ENCODE measurements at regions not wholly inside any gene's neighbourhood (a gene's known extent, or its start where the extent isn't known, plus 50 kb on each side); places are given as distances from the start of the nearest gene placed in this dataset.
A peak's percentile ranks its signal among the peaks of the same experiment; 100 is the strongest.

- no peaks in the 10 kb centered on the region for H3K36me3 Mint-ChIP-seq
- no peaks in the 10 kb centered on the region for H3K36me3 ChIP-seq
These were observed 225.1 kb downstream of the UACA start for GRCh38 chr15:70538278-70538677.

GRCh38 chr15:70535955-70536338 lies 227.4 kb downstream of the UACA start:
- Histone ChIP-seq H3K9ac (no peak overlapping the region), H4K20me1 (ENCODE audit: low read depth) (no peaks in the 10 kb centered on the region), H3K9me3 (ENCODE audit: low read depth) (no peaks in the 10 kb centered on the region), H3K36me3 (no peaks in the 10 kb centered on the region), H3K27ac (no peak overlapping the region), H2AFZ (replicated peaks) (no peak overlapping the region), H3K27me3 (no peaks in the 10 kb centered on the region), H3K4me1 (peaks cover 31% of the 10 kb centered on the region), H3F3A (ENCODE audit: low read depth) (peaks cover 3% of the 10 kb centered on the region), H3K4me3 (no peak overlapping the region), H3K79me2 (ENCODE audit: low read depth) (no peaks in the 10 kb centered on the region), H3K4me2 (peak overlapping the region; percentile 62)
- H3K27ac Mint-ChIP-seq: peak overlapping the region; percentile 88
- H3K9me3 Mint-ChIP-seq: no peaks in the 10 kb centered on the region
- peaks cover 4% of the 10 kb centered on the region for H3K27me3 Mint-ChIP-seq (ENCODE audit: insufficient read depth, low read depth)
- peaks cover 47% of the 10 kb centered on the region for H3K4me1 Mint-ChIP-seq
- DNase-seq (ENCODE audit: low spot score): no peak
- no peak for TF ChIP-seq EZH2 (IDR thresholded peaks at IDR 0.05)
- TF ChIP-seq, protein P1, sequence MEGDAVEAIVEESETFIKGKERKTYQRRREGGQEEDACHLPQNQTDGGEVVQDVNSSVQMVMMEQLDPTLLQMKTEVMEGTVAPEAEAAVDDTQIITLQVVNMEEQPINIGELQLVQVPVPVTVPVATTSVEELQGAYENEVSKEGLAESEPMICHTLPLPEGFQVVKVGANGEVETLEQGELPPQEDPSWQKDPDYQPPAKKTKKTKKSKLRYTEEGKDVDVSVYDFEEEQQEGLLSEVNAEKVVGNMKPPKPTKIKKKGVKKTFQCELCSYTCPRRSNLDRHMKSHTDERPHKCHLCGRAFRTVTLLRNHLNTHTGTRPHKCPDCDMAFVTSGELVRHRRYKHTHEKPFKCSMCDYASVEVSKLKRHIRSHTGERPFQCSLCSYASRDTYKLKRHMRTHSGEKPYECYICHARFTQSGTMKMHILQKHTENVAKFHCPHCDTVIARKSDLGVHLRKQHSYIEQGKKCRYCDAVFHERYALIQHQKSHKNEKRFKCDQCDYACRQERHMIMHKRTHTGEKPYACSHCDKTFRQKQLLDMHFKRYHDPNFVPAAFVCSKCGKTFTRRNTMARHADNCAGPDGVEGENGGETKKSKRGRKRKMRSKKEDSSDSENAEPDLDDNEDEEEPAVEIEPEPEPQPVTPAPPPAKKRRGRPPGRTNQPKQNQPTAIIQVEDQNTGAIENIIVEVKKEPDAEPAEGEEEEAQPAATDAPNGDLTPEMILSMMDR (IDR thresholded peaks at IDR 0.05): no peak
- TF ChIP-seq EZH2phosphoT487 (IDR thresholded peaks at IDR 0.05): no peak
- no peaks in the 10 kb centered on the region for H3K36me3 Mint-ChIP-seq
- H3K4me3 Mint-ChIP-seq: no peak overlapping the region

More at GRCh38 chr15:70538278-70538677, 225.1 kb downstream of the UACA start:
- Histone ChIP-seq H3K27me3 (no peaks in the 10 kb centered on the region), H3K79me2 (ENCODE audit: low read depth) (no peaks in the 10 kb centered on the region), H3K4me2 (no peak overlapping the region), H3K4me1 (peaks cover 42% of the 10 kb centered on the region), H3F3A (ENCODE audit: low read depth) (peaks cover 3% of the 10 kb centered on the region), H3K27ac (no peak overlapping the region), H3K9ac (no peak overlapping the region), H3K4me3 (no peak overlapping the region), H4K20me1 (ENCODE audit: low read depth) (no peaks in the 10 kb centered on the region), H3K9me3 (ENCODE audit: low read depth) (no peaks in the 10 kb centered on the region), H2AFZ (replicated peaks) (no peak overlapping the region)
- no peak overlapping the region for H3K4me3 Mint-ChIP-seq
- H3K4me1 Mint-ChIP-seq: peaks cover 55% of the 10 kb centered on the region
- TF ChIP-seq EZH2phosphoT487 (IDR thresholded peaks at IDR 0.05) (no peak), EZH2 (IDR thresholded peaks at IDR 0.05) (no peak)
- TF ChIP-seq, protein P1 (IDR thresholded peaks at IDR 0.05): no peak
- no peak overlapping the region for H3K27ac Mint-ChIP-seq
- peaks cover 5% of the 10 kb centered on the region for H3K27me3 Mint-ChIP-seq (ENCODE audit: insufficient read depth, low read depth)
- H3K9me3 Mint-ChIP-seq: no peaks in the 10 kb centered on the region
- DNase-seq (ENCODE audit: low spot score): no peak

GRCh38 chr15:70535071-70535954 lies 228.0 kb downstream of the UACA start:
- Mint-ChIP-seq H3K27me3 (ENCODE audit: insufficient read depth, low read depth) (peaks cover 3% of the 10 kb centered on the region), H3K27ac (peak overlapping the region; percentile 88), H3K4me1 (peaks cover 42% of the 10 kb centered on the region), H3K36me3 (no peaks in the 10 kb centered on the region), H3K4me3 (no peak overlapping the region), H3K9me3 (no peaks in the 10 kb centered on the region)
- H3K27ac ChIP-seq: no peak overlapping the region
- H3K9ac ChIP-seq: no peak overlapping the region
- H3K36me3 ChIP-seq: no peaks in the 10 kb centered on the region
- H3K79me2 ChIP-seq (ENCODE audit: low read depth): no peaks in the 10 kb centered on the region
- H3F3A ChIP-seq (ENCODE audit: low read depth): peaks cover 3% of the 10 kb centered on the region
- H2AFZ ChIP-seq (replicated peaks): peak overlapping the region; percentile 68
- H3K9me3 ChIP-seq (ENCODE audit: low read depth): no peaks in the 10 kb centered on the region
- H3K27me3 ChIP-seq: no peaks in the 10 kb centered on the region
- DNase-seq (ENCODE audit: low spot score): no peak
- H3K4me1 ChIP-seq: peaks cover 28% of the 10 kb centered on the region
- H3K4me2 ChIP-seq: peak overlapping the region; percentile 62
- no peak overlapping the region for H3K4me3 ChIP-seq
- no peaks in the 10 kb centered on the region for H4K20me1 ChIP-seq (ENCODE audit: low read depth)
- no peak for TF ChIP-seq EZH2 (IDR thresholded peaks at IDR 0.05)
- TF ChIP-seq, protein P1 (IDR thresholded peaks at IDR 0.05): no peak
- no peak for TF ChIP-seq EZH2phosphoT487 (IDR thresholded peaks at IDR 0.05)
